Transverse colon (tissue), 3 donors: ENCODE measurements at regions not wholly inside any gene's neighbourhood (a gene's known extent, or its start where the extent isn't known, plus 50 kb on each side); places are given as distances from the start of the nearest gene placed in this dataset.
"Not testable (repeated sequence)": the region's sequence is repeated elsewhere in the genome, so short reads cannot be mapped to it uniquely, and the experiment has no call there.

Experiments
- POLR2A ChIP-seq: fragments of 450-650 bp; IDR thresholded peaks from one replicate; pipeline ENCODE4 v1.6.1; 2016; ENCODE audit warnings: antibody characterized with exemption, mild to moderate bottlenecking, moderate library complexity
- TF ChIP-seq, protein P1 (sequence below), 5 experiments: fragments of 200-600 bp in 3 of 5; fragments of 450-650 bp in 2 of 5; sonication (generic) in 3 of 5; IDR thresholded peaks; 1 replicate in 2 of 5; 2 replicates in 3 of 5; pipeline ENCODE4 v1.5.1; 2016 to 2017; ENCODE audit warnings: antibody characterized with exemption in 5 of 5, inconsistent platforms in 3 of 5, mild to moderate bottlenecking in 2 of 5, moderate library complexity in 1 of 5

DNA sequence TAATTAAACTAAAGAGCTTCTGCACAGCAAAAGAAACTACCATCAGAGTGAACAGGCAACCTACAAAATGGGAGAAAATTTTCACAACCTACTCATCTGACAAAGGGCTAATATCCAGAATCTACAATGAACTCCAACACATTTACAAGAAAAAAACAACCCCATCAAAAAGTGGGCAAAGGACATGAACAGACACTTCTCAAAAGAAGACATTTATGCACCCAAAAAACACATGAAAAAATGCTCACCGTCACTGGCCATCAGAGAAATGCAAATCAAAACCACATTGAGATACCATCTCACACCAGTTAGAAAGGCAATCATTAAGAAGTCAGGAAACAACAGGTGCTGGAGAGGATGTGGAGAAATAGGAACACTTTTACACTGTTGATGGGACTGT lies 247.6 kb downstream of the FZD1 start:
- not testable (repeated sequence) for TF ChIP-seq POLR2A
- TF ChIP-seq, protein P1, sequence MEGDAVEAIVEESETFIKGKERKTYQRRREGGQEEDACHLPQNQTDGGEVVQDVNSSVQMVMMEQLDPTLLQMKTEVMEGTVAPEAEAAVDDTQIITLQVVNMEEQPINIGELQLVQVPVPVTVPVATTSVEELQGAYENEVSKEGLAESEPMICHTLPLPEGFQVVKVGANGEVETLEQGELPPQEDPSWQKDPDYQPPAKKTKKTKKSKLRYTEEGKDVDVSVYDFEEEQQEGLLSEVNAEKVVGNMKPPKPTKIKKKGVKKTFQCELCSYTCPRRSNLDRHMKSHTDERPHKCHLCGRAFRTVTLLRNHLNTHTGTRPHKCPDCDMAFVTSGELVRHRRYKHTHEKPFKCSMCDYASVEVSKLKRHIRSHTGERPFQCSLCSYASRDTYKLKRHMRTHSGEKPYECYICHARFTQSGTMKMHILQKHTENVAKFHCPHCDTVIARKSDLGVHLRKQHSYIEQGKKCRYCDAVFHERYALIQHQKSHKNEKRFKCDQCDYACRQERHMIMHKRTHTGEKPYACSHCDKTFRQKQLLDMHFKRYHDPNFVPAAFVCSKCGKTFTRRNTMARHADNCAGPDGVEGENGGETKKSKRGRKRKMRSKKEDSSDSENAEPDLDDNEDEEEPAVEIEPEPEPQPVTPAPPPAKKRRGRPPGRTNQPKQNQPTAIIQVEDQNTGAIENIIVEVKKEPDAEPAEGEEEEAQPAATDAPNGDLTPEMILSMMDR (IDR thresholded peaks at IDR 0.05): not testable (repeated sequence)
